ENCODE measurements at regions not wholly inside any gene's neighbourhood (a gene's known extent, or its start where the extent isn't known, plus 50 kb on each side); places are given as distances from the start of the nearest gene placed in this dataset.

GRCh38 chr12:84676787-84677186, 235.8 kb downstream of the SLC6A15 start:
- no peak for DNase-seq

- peak in 1 of 3 donors; percentile 31 for DNase-seq
Measured at GRCh38 chr12:84661786-84662185, 250.8 kb downstream of the SLC6A15 start.

GRCh38 chr12:84660139-84660538, 252.5 kb downstream of the SLC6A15 start:
- DNase-seq = no peak

- no peak for DNase-seq
Measured at GRCh38 chr12:84658877-84659276, 253.7 kb downstream of the SLC6A15 start.

GRCh38 chr12:84656705-84657104, 255.9 kb downstream of the SLC6A15 start:
- no peak for DNase-seq

GRCh38 chr12:84653482-84653881, 259.1 kb downstream of the SLC6A15 start:
- no peak for DNase-seq

- DNase-seq = peak in 2 of 3 donors; percentile 17 to 64
Measured at GRCh38 chr12:84648425-84648824, 264.2 kb downstream of the SLC6A15 start.

- DNase-seq = no peak
Measured at GRCh38 chr12:84644908-84645307, 267.7 kb downstream of the SLC6A15 start.

- DNase-seq = no peak
Measured at GRCh38 chr12:84643993-84644392, 268.6 kb downstream of the SLC6A15 start.

GRCh38 chr12:84641940-84642545, 270.6 kb downstream of the SLC6A15 start:
- DNase-seq = peak; percentile 64 to 90 (median 71)

GRCh38 chr12:84638811-84639368, 273.7 kb downstream of the SLC6A15 start:
- no peak for DNase-seq

- DNase-seq = peak in 1 of 3 donors; percentile 14
Measured at GRCh38 chr12:84637926-84638325, 274.7 kb downstream of the SLC6A15 start.

GRCh38 chr12:84636801-84637290, 275.8 kb downstream of the SLC6A15 start:
- no peak for DNase-seq

- no peak for DNase-seq
Measured at GRCh38 chr12:84634526-84634925, 278.1 kb downstream of the SLC6A15 start.

GRCh38 chr12:84632556-84632955, 280.0 kb downstream of the SLC6A15 start:
- DNase-seq = no peak

- DNase-seq = no peak
Measured at GRCh38 chr12:84631020-84631419, 281.6 kb downstream of the SLC6A15 start.

GRCh38 chr12:84627593-84627992, 285.0 kb downstream of the SLC6A15 start:
- DNase-seq = no peak

GRCh38 chr12:84624601-84625000, 288.0 kb downstream of the SLC6A15 start:
- no peak for DNase-seq

GRCh38 chr12:84619053-84619571, 293.5 kb downstream of the SLC6A15 start:
- peak in 1 of 3 donors; percentile 46 for DNase-seq

GRCh38 chr12:84607170-84607819, 305.3 kb downstream of the SLC6A15 start:
- DNase-seq = peak; percentile 22 to 71 (median 35)

GRCh38 chr12:84605983-84606382, 306.6 kb downstream of the SLC6A15 start:
- DNase-seq = no peak

- peak; percentile 57 to 78 (median 60) for DNase-seq
Measured at GRCh38 chr12:84604551-84604950, 308.0 kb downstream of the SLC6A15 start.
